COLO829 (cell line): ENCODE measurements at regions not wholly inside any gene's neighbourhood (a gene's known extent, or its start where the extent isn't known, plus 50 kb on each side); places are given as distances from the start of the nearest gene placed in this dataset.

ENCODE experiments used
- DNase-seq: peaks from one replicate; pipeline ENCODE4 v3.0.0; 2012; ENCODE audit warnings: low spot score

DNA sequence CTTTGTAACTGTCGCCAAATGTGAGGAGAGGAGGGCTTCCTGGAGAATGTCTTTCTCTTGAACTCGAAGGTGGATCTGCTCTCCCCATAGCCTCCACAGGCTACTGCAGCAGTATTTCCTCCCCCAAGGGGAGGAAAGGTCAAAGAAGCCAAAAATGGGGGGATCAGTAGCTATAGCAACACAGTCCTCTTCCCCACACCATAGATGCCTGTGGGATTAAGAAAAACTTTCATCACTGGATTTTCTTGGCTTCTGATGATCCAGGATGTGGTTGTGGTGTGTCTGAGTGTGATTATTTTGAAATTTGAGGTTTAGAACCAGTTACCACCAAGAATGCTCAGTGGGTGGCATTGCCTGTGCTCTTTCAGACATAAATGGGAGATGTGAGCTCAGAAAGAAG lies 140.1 kb upstream of the SPACA1 start:
- no peak for DNase-seq

DNA sequence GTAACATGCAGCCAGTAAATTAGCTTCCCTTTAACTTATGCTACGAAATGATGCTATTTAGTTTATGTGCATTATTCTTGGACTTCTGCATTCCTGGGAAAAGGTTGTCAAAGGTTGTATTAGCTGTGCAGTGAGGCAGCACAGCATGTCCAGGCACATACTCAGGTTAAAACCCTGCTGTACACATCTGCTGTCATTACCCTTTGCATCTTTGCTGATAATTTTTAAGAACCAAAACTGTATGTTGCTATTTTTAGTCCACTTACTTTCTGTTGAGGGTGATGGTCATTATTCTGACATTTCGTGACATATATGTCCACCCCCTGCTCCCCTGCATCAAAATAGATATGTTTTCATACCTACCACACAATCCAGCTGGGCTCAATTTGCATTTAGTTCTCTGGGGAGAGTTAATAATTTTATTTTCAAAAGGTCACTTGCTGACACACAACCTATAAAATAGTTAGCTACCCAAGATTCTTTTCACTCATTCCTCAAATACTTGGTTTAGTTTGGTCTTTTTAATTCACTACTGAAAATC lies 142.5 kb upstream of the SPACA1 start:
- DNase-seq = no peak

DNA sequence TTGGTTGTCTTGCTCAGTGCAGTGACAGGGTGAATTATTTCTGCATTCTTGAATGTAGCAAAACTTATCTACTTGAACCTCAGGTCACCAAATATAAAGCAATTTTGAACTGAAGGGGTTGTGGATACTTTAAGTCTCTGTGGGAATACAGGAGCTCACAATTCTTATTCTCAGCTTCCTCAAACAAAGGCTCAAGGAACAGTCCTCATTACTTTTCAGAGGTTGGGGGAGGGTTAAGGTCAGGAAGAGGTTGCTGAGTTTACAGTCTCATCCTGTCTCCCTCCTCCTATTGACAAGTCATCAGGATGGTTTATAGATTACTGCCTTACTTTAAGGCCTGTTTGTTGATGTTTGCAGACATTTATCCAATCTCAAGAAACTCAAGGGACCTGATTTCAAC lies 143.6 kb upstream of the SPACA1 start:
- no peak for DNase-seq

DNA sequence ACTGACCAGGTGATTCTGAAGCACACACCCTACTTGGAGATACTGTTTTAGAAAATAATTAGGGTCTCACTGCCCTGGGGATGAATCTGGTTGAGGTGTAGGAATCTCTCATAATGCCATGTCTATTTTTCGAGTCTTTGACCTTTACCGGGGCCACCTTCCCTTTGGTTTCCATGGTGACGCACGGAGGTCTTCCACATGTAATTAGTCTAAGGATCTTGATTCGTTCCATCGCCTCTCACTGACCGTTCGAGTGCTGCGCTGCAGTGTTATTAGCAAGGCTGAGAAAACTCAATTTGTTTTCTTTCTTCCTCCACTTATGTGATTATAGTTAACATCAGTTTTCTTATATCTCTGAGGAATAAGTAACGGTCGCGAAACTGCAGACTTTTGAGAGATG lies 144.3 kb upstream of the SPACA1 start:
- DNase-seq = no peak

DNA sequence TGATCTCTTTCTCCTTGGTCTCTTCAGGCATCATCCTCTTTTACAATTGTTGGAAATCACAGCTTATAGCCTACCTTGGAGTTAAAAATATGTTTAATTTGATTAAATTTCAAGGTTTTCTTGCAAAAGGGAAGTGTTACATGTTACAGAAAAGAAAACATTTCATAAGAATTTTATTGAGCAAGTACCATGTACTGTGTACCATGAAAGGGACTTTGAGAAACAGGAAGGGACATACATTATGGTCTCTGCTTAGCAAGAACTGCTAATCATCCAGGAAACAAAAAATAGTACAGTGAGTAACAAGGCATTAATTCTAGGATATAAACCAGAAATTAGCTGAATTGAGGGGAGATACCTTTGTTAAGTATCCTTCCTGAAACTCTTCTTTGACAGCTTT lies 145.3 kb upstream of the SPACA1 start:
- DNase-seq = no peak

DNA sequence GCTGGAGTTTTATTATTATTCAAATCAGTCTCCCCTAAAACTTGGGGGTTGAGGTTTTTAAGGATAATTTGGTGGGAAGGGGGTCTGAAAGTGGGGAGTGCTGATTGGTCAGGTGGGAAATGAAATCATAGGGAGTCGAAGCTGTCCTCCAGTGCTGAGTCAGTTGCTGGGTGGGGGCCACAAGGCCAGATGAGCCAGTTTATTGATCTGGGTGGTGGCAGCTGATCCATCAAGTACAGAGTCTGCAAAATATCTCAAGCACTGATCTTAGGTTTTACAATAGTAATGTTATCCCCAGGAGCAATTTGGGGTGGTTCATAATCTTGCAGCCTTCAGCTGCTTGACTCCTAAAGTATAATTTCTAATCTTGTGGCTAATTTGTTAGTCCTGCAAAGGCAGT lies 146.0 kb upstream of the SPACA1 start:
- no peak for DNase-seq

DNA sequence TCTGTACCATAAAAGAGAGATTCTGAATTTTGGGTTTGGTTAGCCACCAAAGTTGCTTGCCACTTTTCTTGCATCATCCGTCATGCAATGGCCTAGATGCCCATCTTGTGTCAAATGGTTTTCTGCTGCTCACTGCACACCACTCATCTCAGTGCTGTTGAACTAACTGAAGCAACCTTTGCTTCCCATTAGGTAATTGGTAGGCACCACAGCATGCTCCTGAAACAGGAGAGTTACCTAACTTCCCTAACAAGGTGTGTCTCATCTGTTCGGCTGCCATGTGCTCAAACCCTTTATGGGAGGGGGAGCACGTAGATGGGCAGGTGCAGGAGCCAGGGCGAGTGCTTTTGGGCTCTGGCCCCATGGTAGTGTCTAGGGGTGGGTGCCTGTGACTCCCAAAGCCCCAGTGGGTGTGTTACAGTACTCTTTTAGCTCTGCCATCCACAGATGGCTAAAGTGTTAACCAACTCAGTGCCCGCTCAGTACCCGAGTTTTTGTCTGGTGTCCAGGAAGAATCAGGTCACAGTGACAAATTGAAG lies 147.4 kb upstream of the SPACA1 start:
- DNase-seq = no peak

DNA sequence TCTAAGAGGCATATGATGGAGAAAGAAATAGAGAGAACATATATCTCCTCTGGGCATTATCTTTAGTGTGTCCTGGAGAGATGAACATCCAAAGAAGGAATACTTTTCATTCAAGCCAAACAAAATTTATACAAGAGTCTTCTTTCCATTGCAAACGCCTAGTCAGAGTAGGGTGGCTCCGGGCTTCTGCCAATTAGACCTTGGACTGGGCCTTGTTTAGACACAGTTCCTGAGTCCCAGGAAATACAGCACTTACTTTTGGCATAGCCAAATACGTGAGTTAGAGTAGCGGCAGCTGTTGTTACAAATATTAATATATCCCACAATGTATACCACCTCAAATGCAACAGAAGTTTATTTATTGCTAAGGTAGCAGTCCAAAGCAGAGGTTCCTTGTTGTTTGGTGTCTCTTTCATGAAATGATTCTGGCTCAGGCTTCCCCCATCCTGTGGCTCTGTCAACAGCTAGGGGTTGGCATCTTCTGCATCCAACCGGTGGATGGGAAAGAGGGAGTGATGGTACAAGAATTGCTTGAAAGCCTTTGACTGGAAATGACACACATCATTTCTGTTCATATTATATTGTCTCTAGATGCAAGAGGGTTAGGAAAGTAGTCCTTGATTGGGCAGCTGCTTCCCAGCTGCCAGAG lies 148.0 kb upstream of the SPACA1 start:
- DNase-seq = no peak

DNA sequence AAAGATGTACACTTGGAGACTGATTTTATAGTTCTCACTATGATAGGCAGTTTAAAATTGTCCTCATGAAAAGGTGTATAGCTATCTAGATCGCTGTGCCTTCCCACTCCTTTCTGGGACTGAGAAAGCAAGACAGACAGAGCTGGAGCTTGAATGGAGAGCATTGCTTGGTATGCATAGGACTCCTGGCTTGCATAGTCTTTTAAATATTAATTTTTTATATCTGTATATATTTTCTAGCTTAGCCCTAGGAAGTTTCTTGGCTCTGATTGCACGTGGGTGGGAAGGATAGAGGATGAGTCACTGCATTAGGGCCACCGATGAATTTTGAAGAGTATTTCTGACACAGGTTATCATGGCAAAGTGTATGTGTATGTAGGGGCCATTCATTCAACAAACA lies 150.0 kb upstream of the SPACA1 start:
- DNase-seq = no peak

DNA sequence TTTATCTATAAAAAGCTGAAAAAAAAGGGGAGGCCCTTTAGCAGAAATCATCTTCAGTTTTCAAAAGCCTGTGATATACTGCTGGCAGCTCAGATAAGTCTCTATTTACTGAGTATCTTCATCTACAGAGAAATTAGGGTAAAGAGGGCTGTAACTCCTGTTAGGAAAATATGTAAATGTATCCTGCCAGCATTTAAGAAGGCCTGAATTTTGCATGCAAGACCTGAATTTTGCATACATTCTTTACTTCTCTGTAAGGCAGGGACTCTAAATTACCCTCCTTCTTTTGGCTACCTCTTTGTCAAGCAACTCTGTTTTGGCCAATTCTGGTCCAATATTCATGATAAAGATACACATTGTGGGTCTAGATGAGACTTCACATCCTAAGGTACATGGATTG lies 150.6 kb upstream of the SPACA1 start:
- DNase-seq = no peak

DNA sequence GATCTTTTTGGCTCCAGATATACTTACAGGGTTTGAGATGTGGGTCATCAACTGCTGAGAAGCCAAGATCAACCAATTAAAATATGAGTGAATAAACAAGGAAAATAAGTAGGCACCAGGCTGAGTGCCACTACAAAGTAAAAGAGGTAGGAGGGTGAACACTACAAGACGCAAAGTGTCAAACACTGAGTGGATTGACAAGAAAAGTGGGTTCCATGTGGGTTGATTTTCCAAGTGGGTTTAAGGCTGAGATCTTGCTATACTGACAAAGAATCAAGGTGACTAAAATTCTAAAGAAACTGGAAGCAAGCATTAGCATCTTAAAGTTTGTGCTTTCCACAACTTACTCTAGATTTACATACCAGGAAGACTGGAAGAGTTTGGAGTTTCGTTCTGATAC lies 160.4 kb upstream of the SPACA1 start:
- no peak for DNase-seq

DNA sequence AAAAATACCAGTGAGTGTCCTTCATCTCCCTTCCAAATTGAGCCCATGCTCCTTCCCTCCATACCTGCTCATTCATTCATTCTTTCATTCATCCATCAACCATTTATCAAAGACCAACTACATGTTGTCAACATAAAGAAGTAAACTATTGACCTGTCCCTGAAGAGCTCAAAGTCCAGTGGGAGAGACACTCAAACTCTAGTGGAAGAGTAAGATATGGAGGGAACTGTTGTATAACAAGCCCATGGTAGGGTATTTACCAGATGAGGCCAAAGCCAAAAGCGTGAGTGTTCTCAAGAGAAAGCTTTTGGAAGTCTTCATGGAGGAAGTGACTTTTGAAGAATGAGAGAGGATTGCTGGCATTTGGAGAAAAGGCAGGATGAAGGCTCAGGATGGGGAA lies 163.4 kb upstream of the SPACA1 start:
- no peak for DNase-seq

DNA sequence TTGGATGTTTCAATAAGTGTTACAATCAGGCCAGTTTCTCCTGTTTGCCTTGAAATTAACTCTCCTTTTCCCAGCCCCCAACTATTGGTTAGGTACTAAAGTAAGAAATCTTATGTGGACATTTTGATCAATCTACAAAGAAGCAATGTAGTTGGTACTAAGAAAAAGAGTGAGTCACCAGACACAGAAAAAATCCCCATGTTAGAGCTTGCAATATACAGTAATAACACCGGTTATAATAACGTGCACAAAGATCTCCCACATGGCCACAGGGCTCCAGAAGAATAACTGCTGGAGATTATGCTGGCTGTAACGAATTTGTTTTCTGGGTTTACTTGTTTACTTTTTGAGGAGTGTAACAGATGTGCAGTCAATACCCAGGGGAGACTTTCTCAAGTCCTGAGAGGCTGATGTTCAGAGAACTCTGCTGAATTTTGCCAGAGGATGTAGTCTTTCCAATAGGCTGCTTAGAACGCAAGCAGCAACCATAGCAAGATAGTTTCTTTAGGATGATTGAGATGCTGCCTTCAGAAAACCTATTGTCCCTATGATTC lies 166.2 kb upstream of the SPACA1 start:
- no peak for DNase-seq

DNA sequence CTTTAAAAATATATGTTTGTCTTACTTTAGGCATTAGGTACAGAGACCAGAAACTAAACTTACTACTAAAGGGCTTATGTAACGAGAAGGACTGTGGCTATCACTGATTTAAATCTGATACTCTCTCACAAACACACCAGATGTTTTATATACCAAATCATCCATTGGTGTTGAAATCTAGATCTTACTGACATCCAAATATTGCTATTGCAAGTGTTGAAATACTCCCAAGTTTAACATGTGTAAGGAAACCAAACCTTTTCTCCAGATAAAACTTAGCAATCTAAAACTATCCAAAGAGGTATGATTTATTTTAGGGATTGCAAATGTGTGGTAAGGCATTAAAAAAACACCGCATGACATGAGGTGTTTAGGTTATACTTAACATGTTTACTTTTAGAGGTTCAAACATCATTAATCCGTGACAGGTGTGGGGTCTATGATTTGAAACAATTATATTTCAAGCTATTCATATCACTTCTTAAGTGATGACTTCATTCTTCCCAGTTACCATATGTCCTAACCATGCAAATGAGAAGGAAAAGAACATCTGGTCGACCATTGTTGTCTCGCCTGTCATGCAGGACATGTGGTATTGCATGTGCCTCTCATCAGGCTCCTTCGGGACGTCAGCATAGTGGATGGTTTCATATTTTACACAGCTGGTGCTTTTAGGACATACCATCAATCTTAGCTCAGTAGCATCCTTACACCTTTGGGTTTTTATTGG lies 168.3 kb upstream of the SPACA1 start:
- no peak for DNase-seq

DNA sequence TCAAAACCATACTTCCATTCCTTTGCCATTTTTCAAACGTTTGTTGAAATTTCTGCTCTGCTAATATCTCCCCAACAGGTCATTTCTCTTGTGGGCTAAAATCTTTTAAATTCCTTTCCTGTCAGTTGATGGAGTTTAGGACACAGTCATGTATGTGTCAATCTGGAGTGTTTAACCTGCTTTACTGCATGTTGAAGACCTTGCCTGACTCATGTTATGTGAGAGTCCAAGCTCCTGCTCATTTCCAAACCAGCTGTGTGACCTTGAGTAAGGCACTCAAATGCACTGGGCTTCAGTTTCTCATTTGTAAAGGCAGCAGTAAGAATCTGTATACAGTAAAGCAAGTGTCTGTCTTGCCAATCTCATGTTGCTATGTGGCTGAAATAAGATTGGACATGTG lies 171.9 kb upstream of the SPACA1 start:
- DNase-seq = no peak

DNA sequence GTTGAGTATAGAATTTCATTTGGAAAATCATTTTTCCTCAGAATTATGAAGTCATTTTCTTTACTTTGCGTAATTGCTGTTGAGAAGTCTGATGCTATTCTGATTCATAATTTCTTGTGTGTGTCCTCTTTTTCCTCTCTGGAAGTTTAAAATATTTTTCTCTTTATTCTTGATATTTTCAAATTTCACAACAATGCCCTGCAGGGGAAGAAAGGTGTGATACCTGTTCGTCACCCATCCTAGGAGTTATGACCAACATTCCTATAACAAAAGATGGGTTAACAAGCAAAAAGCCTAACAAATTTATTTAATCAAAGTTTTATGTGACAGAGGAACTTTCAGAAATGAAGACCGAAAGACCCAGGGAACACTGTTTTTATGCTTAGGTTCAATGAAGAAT lies 171.5 kb upstream of the AKIRIN2 start:
- DNase-seq = no peak

DNA sequence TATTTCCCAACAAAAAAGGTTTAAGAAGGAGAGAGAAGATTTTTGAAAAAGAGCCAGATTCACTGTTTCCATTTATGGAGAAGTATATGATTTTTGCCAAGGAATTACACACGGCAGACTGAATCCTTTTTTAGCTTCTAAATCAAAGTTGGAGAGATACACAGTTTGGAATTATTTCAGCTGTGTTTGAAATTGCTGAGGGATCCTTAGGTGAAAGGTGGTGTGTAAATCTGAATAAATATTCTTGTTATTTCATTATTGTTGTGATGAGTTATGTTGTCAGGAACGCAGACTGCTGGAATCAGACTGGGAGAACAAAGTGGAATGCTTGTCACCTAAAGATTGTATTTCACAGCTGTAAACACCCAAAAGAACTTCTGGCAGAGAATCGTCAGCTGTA lies 168.5 kb upstream of the AKIRIN2 start:
- no peak for DNase-seq

DNA sequence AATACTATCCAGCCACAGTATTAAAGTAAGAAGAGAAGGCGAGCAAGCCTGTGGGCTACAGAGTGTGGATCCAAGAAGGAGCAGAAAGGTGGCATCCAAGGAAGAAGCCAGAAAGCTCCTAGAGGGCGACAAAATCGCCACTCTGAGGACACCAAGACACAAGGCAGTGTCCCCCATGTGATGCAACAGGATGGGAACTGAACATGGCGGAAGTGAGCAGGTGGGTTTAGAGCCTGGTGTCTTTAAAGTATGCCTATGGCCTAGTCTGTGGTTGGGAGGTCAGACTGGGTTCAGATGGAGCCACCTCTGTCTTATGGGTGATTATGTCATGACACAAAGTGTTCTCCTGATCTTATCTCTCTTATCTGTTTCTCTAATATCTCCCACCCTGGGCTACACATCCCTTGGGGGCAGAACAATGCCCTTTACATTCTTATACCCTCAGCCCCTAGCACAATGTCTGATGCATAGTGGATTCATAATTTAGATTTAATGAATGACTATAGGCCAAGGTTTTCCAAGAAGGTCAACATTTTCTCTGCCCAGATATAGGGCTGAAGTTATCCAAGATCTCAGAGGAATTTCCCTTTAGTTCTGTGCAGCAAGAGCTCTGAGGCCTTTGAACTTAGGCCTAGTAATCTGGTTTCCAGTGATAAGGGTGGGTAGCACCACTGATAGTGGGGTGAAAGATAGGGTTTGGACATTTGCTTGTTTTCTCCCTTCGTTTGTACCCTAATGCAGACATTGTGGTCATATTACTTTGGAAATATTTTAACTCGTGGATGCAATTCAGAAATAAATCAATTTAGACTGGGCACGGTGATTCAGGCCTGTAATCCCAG lies 167.3 kb upstream of the AKIRIN2 start:
- no peak for DNase-seq

DNA sequence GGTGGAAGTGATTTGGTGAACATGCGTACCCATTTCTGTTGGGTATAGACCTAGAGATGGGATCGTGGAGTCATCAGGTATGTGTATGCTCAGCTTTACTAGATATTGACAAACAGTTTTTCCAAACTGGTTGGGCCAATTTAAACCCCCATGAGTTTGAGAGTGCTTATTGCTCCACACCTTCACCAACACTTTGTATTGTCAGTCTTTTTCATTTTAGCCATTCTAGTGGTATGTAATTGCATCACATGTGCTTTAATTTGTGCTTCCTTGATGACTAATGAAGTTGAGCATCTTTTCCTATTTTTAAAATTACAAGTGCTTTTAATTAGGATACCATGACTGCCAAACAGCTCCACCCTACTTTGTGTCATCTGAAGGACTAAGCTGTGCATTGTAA lies 158.9 kb upstream of the AKIRIN2 start:
- no peak for DNase-seq

DNA sequence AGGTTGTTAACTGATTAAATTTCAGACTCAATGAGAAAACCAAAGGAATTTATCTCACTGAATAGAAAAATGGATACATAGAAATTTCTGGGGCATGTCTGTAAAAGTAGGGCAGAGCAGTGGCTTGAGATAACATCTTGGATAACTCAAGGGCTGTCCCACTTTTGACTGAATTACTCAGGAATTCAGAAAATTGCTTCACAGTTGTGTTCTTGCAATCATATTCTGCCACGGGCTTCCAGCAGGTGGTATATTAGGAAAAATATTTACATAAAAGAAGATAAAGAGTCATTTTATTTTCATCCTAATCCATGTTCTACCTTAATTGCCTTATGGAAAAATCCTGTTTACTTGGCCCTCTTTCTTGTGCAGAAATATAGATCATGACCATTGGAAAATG lies 156.4 kb upstream of the AKIRIN2 start:
- DNase-seq = no peak

DNA sequence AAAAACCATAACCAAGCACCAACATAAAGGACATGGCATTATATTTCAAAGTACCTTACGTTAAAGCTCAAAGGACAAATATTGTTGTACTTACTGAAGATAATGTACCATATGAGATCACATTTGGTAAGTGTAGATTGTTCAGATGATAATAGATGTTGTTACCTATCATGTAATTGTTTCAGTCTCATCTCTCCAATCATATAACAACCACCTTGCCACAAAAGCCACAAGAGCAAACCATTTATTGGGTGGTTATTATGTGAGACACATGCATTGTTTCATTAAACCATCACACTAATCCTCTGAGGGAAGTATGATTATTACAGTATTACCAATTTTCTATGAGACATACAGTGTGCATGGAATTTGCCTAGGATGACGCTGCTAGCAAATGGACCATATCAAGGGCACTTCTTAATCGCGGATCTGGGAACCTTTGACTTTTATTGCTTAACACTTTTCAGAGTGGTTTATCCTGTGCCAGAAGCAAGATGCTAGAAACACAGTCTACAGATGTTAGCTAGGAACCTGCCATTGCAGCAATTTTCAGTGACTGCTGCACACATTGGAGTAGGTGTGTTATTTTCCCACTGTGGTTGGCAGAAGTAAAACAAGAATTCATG lies 149.8 kb upstream of the AKIRIN2 start:
- no peak for DNase-seq

DNA sequence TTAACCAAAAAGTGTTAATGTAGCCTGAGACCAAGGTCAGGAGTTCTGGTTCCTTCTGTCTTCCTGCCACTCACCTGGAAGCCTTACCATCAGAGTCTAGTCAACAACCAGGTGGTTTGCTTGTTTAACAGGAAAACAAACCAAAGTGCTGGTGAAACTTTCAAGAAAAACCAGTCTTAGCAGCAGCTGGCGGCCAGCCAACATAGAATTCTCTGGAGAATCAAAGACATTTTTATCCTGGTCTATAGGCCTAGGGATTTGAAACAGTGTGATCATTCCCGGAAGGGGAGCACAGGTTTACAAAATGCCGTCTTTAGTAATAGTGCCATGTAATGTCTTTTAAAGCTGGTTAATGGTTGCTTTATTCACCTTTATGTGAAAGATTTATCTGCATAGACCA lies 146.6 kb upstream of the AKIRIN2 start:
- DNase-seq = no peak
